AG09319 (cell line): ENCODE measurements at regions not wholly inside any gene's neighbourhood (a gene's known extent, or its start where the extent isn't known, plus 50 kb on each side); places are given as distances from the start of the nearest gene placed in this dataset.
"Not testable (repeated sequence)": the region's sequence is repeated elsewhere in the genome, so short reads cannot be mapped to it uniquely, and the experiment has no call there.

Experiments used
- DNase-seq: peaks from one replicate; pipeline ENCODE4 v3.0.0-alpha.2; 2010; ENCODE audit warnings: low read depth; ENCODE audit errors: extremely low read depth
- TF ChIP-seq, protein P1 (sequence below): IDR thresholded peaks from 2 replicates; pipeline ENCODE4 v1.5.1; 2011; ENCODE audit warnings: low read depth, mild to moderate bottlenecking, inconsistent platforms, low read length, moderate library complexity

DNA sequence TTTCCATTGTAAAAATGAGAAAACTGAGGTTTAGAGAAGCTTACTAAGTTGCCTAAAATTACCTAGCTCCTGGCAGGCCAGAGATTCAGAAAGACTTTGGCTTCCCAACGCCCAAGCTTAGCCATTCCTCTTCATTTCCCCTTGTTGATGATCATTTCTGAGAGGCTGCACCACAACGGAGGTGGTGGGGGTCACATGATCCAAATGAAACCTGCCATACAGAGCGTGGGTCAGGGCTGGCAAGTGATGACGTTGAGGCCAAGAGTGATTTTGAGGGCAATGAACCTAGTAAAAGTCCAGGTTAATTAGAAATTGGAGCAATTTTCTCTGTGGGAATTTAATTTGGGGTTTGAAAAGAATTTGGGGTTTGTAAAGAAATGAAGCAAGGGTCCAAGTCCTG lies 109.9 kb downstream of the TMEM182 start:
- no peak for DNase-seq
- TF ChIP-seq, protein P1, sequence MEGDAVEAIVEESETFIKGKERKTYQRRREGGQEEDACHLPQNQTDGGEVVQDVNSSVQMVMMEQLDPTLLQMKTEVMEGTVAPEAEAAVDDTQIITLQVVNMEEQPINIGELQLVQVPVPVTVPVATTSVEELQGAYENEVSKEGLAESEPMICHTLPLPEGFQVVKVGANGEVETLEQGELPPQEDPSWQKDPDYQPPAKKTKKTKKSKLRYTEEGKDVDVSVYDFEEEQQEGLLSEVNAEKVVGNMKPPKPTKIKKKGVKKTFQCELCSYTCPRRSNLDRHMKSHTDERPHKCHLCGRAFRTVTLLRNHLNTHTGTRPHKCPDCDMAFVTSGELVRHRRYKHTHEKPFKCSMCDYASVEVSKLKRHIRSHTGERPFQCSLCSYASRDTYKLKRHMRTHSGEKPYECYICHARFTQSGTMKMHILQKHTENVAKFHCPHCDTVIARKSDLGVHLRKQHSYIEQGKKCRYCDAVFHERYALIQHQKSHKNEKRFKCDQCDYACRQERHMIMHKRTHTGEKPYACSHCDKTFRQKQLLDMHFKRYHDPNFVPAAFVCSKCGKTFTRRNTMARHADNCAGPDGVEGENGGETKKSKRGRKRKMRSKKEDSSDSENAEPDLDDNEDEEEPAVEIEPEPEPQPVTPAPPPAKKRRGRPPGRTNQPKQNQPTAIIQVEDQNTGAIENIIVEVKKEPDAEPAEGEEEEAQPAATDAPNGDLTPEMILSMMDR, result no peak

DNA sequence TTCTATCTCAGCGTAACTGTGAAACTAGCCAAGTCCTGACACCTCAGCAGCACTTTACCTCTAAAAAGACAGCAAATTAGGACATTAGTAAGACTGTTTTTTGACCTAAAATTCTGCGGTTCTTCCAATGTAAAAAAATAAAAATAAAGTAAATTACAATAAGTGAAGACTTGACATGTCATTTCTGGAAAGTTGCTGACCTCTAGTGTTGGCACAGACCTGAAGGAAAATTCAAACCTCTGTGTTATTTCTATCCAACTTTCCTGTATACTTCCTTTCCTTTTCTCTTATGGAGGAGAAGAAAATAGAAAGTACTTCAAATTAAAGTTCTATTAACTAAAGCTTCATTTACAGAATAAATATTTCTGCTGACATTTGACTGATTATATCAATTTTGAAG lies 110.6 kb downstream of the TMEM182 start:
- TF ChIP-seq, protein P1, result no peak; the same call in 1 of the 2 replicates
- DNase-seq, result no peak

DNA sequence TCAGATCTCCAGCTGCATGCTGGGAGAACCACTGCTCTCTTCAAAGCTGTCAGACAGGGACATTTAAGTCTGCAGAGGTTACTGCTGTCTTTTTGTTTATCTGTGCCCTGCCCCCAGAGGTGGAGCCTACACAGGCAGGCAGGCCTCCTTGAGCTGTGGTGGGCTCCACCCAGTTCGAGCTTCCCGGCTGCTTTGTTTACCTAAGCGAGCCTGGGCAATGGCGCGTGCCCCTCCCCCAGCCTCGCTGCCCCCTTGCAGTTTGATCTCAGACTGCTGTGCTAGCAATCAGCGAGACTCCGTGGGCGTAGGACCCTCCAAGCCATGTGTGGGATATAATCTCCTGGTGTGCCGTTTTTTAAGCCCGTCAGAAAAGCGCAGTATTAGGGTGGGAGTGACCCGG lies 117.7 kb downstream of the TMEM182 start:
- DNase-seq, result not testable (repeated sequence)

- TF ChIP-seq, protein P1, result no peak
- no peak for DNase-seq
Observed at GRCh38 chr2:102880731-102881130, 118.9 kb downstream of the TMEM182 start.

DNA sequence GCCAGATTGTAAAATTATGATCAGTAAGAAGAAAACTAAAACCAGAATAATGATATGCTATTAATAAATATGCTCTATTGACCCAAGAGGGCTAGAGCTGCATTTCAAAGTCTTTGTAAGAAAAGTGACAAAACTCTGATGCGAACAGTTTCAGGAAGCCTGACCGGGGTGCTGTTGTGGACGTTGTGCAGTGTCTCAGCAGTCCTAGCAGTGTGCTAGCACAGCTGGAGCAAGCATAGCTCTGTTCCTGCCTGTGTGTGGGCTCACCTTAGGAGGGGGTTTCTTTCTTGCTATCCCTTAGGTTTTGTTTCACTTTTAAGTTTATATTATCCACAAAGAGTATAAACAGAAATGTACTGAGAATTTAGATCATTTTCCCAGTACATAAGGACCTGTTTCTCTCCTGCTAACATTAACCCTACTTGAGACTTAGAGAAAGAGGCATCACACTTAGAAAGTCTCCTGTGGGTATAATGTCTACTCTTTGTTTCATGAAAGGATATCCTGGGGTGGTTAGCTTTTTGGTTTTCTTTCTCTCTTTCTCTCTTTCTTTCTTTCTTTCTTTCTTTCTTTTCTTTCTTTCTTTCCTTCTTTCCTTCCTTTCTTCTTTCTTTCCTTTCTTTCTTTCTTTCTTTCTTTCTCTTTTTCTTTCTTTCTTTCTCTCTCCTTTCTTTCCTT lies 124.5 kb downstream of the TMEM182 start:
- DNase-seq, result no peak
- TF ChIP-seq, protein P1, result no peak

GRCh38 chr2:102888514-102888913 lies 126.7 kb downstream of the TMEM182 start:
- TF ChIP-seq, protein P1, result no peak
- no peak for DNase-seq

DNA sequence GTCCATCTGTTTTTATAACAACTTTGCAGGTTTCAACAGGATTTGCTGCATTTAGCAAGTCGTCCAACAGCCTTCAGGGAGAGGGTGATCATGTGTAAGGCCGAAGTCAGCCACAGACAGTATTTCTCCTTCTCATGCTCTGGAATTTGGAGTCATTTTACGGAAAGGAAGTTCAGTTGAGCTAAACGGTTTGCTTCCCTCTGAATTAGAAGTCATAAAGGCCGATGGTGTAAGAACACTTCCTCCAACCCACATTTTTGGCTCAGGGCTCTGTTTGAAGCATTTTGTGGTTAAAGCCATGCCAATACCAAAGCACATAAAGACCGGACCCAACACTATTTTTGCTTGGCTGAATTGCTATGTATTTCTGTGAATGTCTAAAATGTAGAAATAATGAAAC lies 129.5 kb downstream of the TMEM182 start:
- TF ChIP-seq, protein P1, result no peak
- no peak for DNase-seq

DNA sequence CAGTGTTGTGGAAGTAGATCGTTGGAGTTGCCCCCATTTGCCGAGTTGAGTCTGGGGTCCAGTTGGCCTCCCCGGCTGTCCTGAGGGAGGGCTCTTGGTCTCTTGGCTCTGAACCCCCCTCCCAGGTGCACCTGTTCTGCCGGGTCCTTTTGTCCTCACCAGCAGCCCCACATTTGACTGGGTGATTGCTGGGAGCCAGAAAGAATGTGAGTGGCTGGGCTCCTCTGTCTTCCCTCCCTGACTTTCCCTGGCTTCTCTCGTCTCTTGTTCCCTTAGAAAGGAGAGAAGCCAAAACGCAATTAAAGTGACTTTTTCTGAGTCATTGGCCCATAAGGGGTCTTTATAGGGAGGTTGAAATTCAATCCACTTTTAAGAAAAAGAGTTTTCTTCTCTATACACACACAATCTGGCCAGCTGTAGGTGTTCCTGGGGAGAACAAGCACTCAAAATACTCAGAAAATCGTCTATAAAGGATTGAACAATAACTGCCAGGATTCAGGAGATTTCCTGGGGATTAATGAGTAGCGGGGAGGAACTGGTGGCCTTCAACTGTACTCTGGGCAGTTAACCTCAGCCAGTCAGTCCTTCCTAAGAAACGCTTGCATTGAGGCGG lies 131.0 kb downstream of the TMEM182 start:
- TF ChIP-seq, protein P1, result no peak
- DNase-seq, result no peak
